Inferior parietal cortex (tissue), 1 donor: ENCODE measurements at regions not wholly inside any gene's neighbourhood (a gene's known extent, or its start where the extent isn't known, plus 50 kb on each side); places are given as distances from the start of the nearest gene placed in this dataset.
"Not testable (repeated sequence)": the region's sequence is repeated elsewhere in the genome, so short reads cannot be mapped to it uniquely, and the experiment has no call there.

Source experiments
- DNase-seq: peaks from one replicate; pipeline ENCODE4 v3.0.0-alpha.2; 2016; ENCODE audit errors: extremely low spot score

- DNase-seq, result no peak
Observed at GRCh38 chr10:124324856-124325632, 93.7 kb downstream of the OAT start.

GRCh38 chr10:124324451-124324850, 94.3 kb downstream of the OAT start:
- DNase-seq, result no peak

GRCh38 chr10:124323806-124324205, 94.9 kb downstream of the OAT start:
- DNase-seq, result no peak

GRCh38 chr10:124323111-124323725, 95.5 kb downstream of the OAT start:
- no peak for DNase-seq

GRCh38 chr10:124322191-124322980, 96.3 kb downstream of the OAT start:
- DNase-seq, result no peak

- DNase-seq, result no peak
Observed at GRCh38 chr10:124321433-124322089, 97.2 kb downstream of the OAT start.

- no peak for DNase-seq
Observed at GRCh38 chr10:124320778-124321432, 97.8 kb downstream of the OAT start.

- DNase-seq, result no peak
Observed at GRCh38 chr10:124319926-124320391, 98.8 kb downstream of the OAT start.

- not testable (repeated sequence) for DNase-seq
Observed at GRCh38 chr10:124319520-124319919, 99.2 kb downstream of the OAT start.

- DNase-seq, result no peak
Observed at GRCh38 chr10:124318811-124319210, 99.9 kb downstream of the OAT start.

GRCh38 chr10:124318076-124318475, 100.6 kb downstream of the OAT start:
- DNase-seq, result no peak

GRCh38 chr10:124316326-124316725, 102.4 kb downstream of the OAT start:
- DNase-seq, result peak; percentile 9

- DNase-seq, result no peak
Observed at GRCh38 chr10:124315591-124316270, 103.0 kb downstream of the OAT start.

GRCh38 chr10:124313374-124313773, 105.3 kb downstream of the OAT start:
- DNase-seq, result no peak

GRCh38 chr10:124308811-124309210, 109.9 kb downstream of the OAT start:
- DNase-seq, result no peak

GRCh38 chr10:124308056-124308645, 110.6 kb downstream of the OAT start:
- no peak for DNase-seq

GRCh38 chr10:124307591-124307990, 111.1 kb downstream of the OAT start:
- no peak for DNase-seq

- DNase-seq, result no peak
Observed at GRCh38 chr10:124306922-124307371, 111.8 kb downstream of the OAT start.

- no peak for DNase-seq
Observed at GRCh38 chr10:124306520-124306919, 112.2 kb downstream of the OAT start.

GRCh38 chr10:124305984-124306383, 112.7 kb downstream of the OAT start:
- no peak for DNase-seq
